ENCODE measurements at regions not wholly inside any gene's neighbourhood (a gene's known extent, or its start where the extent isn't known, plus 50 kb on each side); places are given as distances from the start of the nearest gene placed in this dataset.
"Not testable (repeated sequence)": the region's sequence is repeated elsewhere in the genome, so short reads cannot be mapped to it uniquely, and the experiment has no call there.

GRCh38 chr14:39593377-39593776 lies 161.1 kb upstream of the FBXO33 start:
- Histone ChIP-seq H3K27me3 (ENCODE audit: control insufficient read depth, insufficient read depth, low read length) (no peaks in the 10 kb centered on the region), H3K4me3 (ENCODE audit: low read length) (no peak overlapping the region), H3K9me3 (ENCODE audit: control insufficient read depth, insufficient read depth, low read length) (peaks cover 15% of the 10 kb centered on the region), H3K36me3 (ENCODE audit: control insufficient read depth, insufficient read depth, low read length) (no peaks in the 10 kb centered on the region), H3K4me1 (ENCODE audit: control insufficient read depth, insufficient read depth, low read length) (no peaks in the 10 kb centered on the region), H3K27ac (ENCODE audit: low read length) (no peak overlapping the region)
- ATAC-seq, result no peak
- 93% methylated on average over 2 of the region's 2 CpGs for WGBS (ENCODE audit: insufficient coverage)
- no peak overlapping the region for H3K27ac Mint-ChIP-seq
- no peaks in the 10 kb centered on the region for H3K4me1 Mint-ChIP-seq
- no peak for DNase-seq
- peaks cover 16 to 25% of the 10 kb centered on the region in 2 donors for H3K9me3 Mint-ChIP-seq
- H3K4me3 Mint-ChIP-seq, result no peak overlapping the region
- intact Hi-C loops (cut with micrococcal nuclease), result no loop called here
- H3K36me3 Mint-ChIP-seq, result peaks cover 33% of the 10 kb centered on the region
- TF ChIP-seq CTCF (IDR thresholded peaks at IDR 0.05), result no peak
- no peaks in the 10 kb centered on the region for H3K27me3 Mint-ChIP-seq (ENCODE audit: low read depth in 2 of 2)

- no peak for ATAC-seq
- intact Hi-C loops (cut with micrococcal nuclease), result no loop called here
- H3K36me3 ChIP-seq (ENCODE audit: control insufficient read depth, insufficient read depth, low read length), result no peaks in the 10 kb centered on the region
- H3K9me3 ChIP-seq (ENCODE audit: control insufficient read depth, insufficient read depth, low read length), result peaks cover 15% of the 10 kb centered on the region
- no peaks in the 10 kb centered on the region for H3K27me3 Mint-ChIP-seq (ENCODE audit: low read depth in 2 of 2)
- no peak overlapping the region for H3K27ac ChIP-seq (ENCODE audit: low read length)
- H3K27me3 ChIP-seq (ENCODE audit: control insufficient read depth, insufficient read depth, low read length), result no peaks in the 10 kb centered on the region
- 64% methylated on average over 2 of the region's 2 CpGs for WGBS (ENCODE audit: insufficient coverage)
- TF ChIP-seq CTCF (IDR thresholded peaks at IDR 0.05), result no peak
- peaks cover 19 to 28% of the 10 kb centered on the region in 2 donors for H3K9me3 Mint-ChIP-seq
- DNase-seq, result no peak
- no peak overlapping the region for H3K27ac Mint-ChIP-seq
- no peaks in the 10 kb centered on the region for H3K4me1 Mint-ChIP-seq
- H3K4me3 ChIP-seq (ENCODE audit: low read length), result no peak overlapping the region
- no peaks in the 10 kb centered on the region for H3K4me1 ChIP-seq (ENCODE audit: control insufficient read depth, insufficient read depth, low read length)
- H3K4me3 Mint-ChIP-seq, result no peak overlapping the region
- peaks cover 36% of the 10 kb centered on the region for H3K36me3 Mint-ChIP-seq
These were observed 160.0 kb upstream of the FBXO33 start for GRCh38 chr14:39592116-39592789.

GRCh38 chr14:39589882-39590281 lies 157.6 kb upstream of the FBXO33 start:
- whole genome bisulfite sequencing (ENCODE audit: insufficient coverage), result 92% methylated on average over 20 of the region's 21 CpGs
- H3K27ac Mint-ChIP-seq; H3K27ac ChIP-seq (ENCODE audit: low read length); H3K4me3 ChIP-seq (ENCODE audit: low read length); H3K27me3 ChIP-seq (ENCODE audit: control insufficient read depth, insufficient read depth, low read length); H3K4me1 Mint-ChIP-seq; ATAC-seq; H3K4me3 Mint-ChIP-seq; H3K36me3 ChIP-seq (ENCODE audit: control insufficient read depth, insufficient read depth, low read length); intact Hi-C loops (cut with micrococcal nuclease); H3K27me3 Mint-ChIP-seq (ENCODE audit: low read depth in 2 of 2); DNase-seq; H3K4me1 ChIP-seq (ENCODE audit: control insufficient read depth, insufficient read depth, low read length): not testable (repeated sequence)
- Mint-ChIP-seq H3K36me3 (peaks cover 36% of the 10 kb centered on the region), H3K9me3 (peaks cover 16 to 25% of the 10 kb centered on the region in 2 donors)
- peaks cover 15% of the 10 kb centered on the region for H3K9me3 ChIP-seq (ENCODE audit: control insufficient read depth, insufficient read depth, low read length)

GRCh38 chr14:39582028-39582654 lies 149.9 kb upstream of the FBXO33 start:
- no peak for ATAC-seq
- DNase-seq, result peak in 1 of 2 donors; percentile 4

More at GRCh38 chr14:39582028-39582654, 149.9 kb upstream of the FBXO33 start:
- Mint-ChIP-seq H3K27me3 (ENCODE audit: low read depth in 2 of 2) (no peaks in the 10 kb centered on the region), H3K9me3 (peaks cover 6 to 8% of the 10 kb centered on the region in 2 donors), H3K4me3 (no peak overlapping the region), H3K4me1 (no peaks in the 10 kb centered on the region), H3K27ac (no peak overlapping the region), H3K36me3 (peaks cover 5% of the 10 kb centered on the region)
- no peak for TF ChIP-seq CTCF (IDR thresholded peaks at IDR 0.05)
- no peak overlapping the region for H3K4me3 ChIP-seq (ENCODE audit: low read length)
- no peaks in the 10 kb centered on the region for H3K4me1 ChIP-seq (ENCODE audit: control insufficient read depth, insufficient read depth, low read length)
- WGBS (ENCODE audit: insufficient coverage), result 49% methylated on average over 2 of the region's 2 CpGs
- intact Hi-C loops (cut with micrococcal nuclease), result no loop called here
- H3K27me3 ChIP-seq (ENCODE audit: control insufficient read depth, insufficient read depth, low read length), result no peaks in the 10 kb centered on the region
- no peaks in the 10 kb centered on the region for H3K9me3 ChIP-seq (ENCODE audit: control insufficient read depth, insufficient read depth, low read length)
- H3K36me3 ChIP-seq (ENCODE audit: control insufficient read depth, insufficient read depth, low read length), result no peaks in the 10 kb centered on the region
- no peak overlapping the region for H3K27ac ChIP-seq (ENCODE audit: low read length)
